ENCODE measurements at regions not wholly inside any gene's neighbourhood (a gene's known extent, or its start where the extent isn't known, plus 50 kb on each side); places are given as distances from the start of the nearest gene placed in this dataset.

DNA sequence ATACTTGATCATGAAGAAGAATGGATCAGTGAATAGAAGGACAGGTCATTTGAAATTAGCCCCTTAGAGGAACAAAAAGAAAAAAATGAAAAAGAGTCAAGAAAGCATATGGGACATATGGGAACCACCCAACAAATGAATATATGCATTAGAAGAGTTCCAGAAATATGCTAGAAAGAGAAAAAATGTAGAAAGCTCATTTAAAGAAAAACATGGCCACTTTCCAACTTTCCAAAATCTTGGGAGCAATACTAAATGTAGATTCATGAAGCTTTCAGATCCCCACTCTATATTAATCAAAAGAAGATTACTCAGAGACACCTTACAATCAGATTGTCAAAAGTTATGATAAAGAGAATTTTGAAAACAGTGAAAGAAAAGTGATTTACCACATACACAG is 334.8 kb upstream of the NMUR2 start:
- TF ChIP-seq, protein P1, sequence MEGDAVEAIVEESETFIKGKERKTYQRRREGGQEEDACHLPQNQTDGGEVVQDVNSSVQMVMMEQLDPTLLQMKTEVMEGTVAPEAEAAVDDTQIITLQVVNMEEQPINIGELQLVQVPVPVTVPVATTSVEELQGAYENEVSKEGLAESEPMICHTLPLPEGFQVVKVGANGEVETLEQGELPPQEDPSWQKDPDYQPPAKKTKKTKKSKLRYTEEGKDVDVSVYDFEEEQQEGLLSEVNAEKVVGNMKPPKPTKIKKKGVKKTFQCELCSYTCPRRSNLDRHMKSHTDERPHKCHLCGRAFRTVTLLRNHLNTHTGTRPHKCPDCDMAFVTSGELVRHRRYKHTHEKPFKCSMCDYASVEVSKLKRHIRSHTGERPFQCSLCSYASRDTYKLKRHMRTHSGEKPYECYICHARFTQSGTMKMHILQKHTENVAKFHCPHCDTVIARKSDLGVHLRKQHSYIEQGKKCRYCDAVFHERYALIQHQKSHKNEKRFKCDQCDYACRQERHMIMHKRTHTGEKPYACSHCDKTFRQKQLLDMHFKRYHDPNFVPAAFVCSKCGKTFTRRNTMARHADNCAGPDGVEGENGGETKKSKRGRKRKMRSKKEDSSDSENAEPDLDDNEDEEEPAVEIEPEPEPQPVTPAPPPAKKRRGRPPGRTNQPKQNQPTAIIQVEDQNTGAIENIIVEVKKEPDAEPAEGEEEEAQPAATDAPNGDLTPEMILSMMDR (IDR thresholded peaks at IDR 0.05), result no peak
- no peak for TF ChIP-seq POLR2AphosphoS5 (IDR thresholded peaks at IDR 0.05)
- no peak for TF ChIP-seq EP300 (IDR thresholded peaks at IDR 0.05)

Data from sigmoid colon (tissue), 4 donors.